ENCODE measurements at regions not wholly inside any gene's neighbourhood (a gene's known extent, or its start where the extent isn't known, plus 50 kb on each side); places are given as distances from the start of the nearest gene placed in this dataset.

DNA sequence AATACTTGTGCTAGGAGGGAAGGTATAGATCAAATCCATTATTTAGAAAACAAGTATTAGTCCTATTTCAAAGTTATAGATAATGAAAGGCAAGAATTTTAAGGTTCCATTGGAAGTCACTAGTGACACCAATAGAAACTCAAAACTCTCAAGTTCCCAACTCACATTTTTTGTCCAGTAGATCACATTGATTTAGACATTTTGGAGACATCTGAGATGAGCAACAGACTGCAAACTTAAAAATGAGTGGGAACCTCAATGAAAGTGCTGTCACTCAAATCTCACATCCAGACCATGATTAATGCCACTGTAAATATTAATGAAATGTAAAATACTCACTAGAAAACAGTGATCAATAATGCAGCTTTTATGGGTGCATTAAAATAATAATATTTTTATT, 405.0 kb downstream of the ENC1 start:
- no peak overlapping the region for H3K4me3 Mint-ChIP-seq
- H3K4me3 ChIP-seq (ENCODE audit: control insufficient read depth in 1 of 2, extremely low read depth in 1 of 2, low read length in 1 of 2), result no peak overlapping the region
- no peaks in the 10 kb centered on the region for H3K9me3 Mint-ChIP-seq
- CTCF ChIA-PET, result no interaction called here
- H3K9me3 ChIP-seq, result no peaks in the 10 kb centered on the region
- ATAC-seq (replicated peaks in 1 of 4) (no peak), DNase-seq (no peak)
- H3K27me3 Mint-ChIP-seq, result peaks cover 14 to 17% of the 10 kb centered on the region in 2 donors
- no peaks in the 10 kb centered on the region for H3K36me3 ChIP-seq (ENCODE audit: control insufficient read depth in 2 of 2, extremely low read depth in 1 of 2, insufficient read depth in 1 of 2, low read length in 1 of 2)
- POLR2A ChIA-PET, result no interaction called here
- no peaks in the 10 kb centered on the region for H3K36me3 Mint-ChIP-seq
- no peak overlapping the region for H3K27ac Mint-ChIP-seq
- no peaks in the 10 kb centered on the region for H3K4me1 ChIP-seq (ENCODE audit: control insufficient read depth in 1 of 2, extremely low read depth in 1 of 2, insufficient read depth in 2 of 2, low read length in 2 of 2)
- no peaks in the 10 kb centered on the region for H3K27me3 ChIP-seq (replicated peaks in 1 of 2; ENCODE audit: control insufficient read depth in 2 of 2, extremely low read depth in 1 of 2, insufficient read depth in 2 of 2, low read length in 1 of 2)
- no peak overlapping the region for H3K27ac ChIP-seq (ENCODE audit: low read length)
- no peaks in the 10 kb centered on the region for H3K4me1 Mint-ChIP-seq

DNA sequence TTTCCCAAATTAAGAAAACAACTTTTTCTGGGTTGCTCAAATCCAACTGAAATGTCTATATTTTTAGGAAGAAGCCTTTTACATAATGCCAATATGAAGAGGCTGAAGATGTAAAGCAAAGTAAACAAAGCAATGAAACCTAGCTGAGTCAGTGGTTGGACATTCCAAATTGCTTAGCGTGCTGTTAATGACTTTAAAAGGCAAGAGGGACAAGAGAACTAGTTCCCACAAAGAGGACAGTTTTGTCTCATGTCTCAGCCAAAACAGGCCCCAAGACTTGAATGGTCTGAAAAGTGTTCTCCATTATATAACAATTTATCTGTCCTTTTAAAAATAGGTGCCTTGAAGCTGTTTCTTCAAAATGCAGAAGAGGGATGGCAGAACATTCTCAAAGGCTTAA, 407.0 kb downstream of the ENC1 start:
- Histone ChIP-seq H3K27me3 (replicated peaks in 1 of 2; ENCODE audit: control insufficient read depth in 2 of 2, extremely low read depth in 1 of 2, insufficient read depth in 2 of 2, low read length in 1 of 2) (no peaks in the 10 kb centered on the region), H3K27ac (ENCODE audit: low read length) (no peak overlapping the region), H3K36me3 (ENCODE audit: control insufficient read depth in 2 of 2, extremely low read depth in 1 of 2, insufficient read depth in 1 of 2, low read length in 1 of 2) (no peaks in the 10 kb centered on the region), H3K9me3 (no peaks in the 10 kb centered on the region), H3K4me3 (ENCODE audit: control insufficient read depth in 1 of 2, extremely low read depth in 1 of 2, low read length in 1 of 2) (no peak overlapping the region), H3K4me1 (ENCODE audit: control insufficient read depth in 1 of 2, extremely low read depth in 1 of 2, insufficient read depth in 2 of 2, low read length in 2 of 2) (no peaks in the 10 kb centered on the region)
- 80% methylated on average over 1 of the region's 1 CpG for WGBS (ENCODE audit: insufficient coverage)
- Mint-ChIP-seq H3K4me3 (no peak overlapping the region), H3K27me3 (peaks cover 13 to 14% of the 10 kb centered on the region in 2 donors), H3K9me3 (no peaks in the 10 kb centered on the region), H3K36me3 (no peaks in the 10 kb centered on the region), H3K27ac (no peak overlapping the region), H3K4me1 (no peaks in the 10 kb centered on the region)
- ChIA-PET CTCF (no interaction called here), POLR2A (no interaction called here)
- no peak for ATAC-seq (replicated peaks in 1 of 4)
- no peak for DNase-seq

DNA sequence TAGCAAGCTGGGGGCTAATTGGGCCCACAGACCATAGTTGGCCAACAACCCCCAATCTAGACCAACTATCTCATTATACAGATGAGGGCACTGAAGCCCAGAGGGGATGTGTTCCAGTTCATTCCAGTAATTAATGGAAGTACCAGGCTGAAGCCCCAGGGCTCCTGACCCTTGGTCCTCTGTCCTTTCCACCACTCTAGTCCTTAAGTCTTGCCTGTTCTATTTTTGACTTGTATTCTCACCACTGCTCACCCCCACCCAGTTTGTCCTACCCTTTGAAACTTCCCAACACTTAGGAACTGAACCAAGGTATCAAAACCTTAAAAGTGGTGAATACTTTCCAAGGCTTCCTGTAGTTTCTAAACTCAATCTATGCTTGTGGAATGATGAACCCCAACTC, 407.4 kb downstream of the ENC1 start:
- POLR2A ChIA-PET, result no interaction called here
- no peak for ATAC-seq (replicated peaks in 1 of 4)
- no peaks in the 10 kb centered on the region for H3K9me3 Mint-ChIP-seq
- H3K27me3 ChIP-seq (replicated peaks in 1 of 2; ENCODE audit: control insufficient read depth in 2 of 2, extremely low read depth in 1 of 2, insufficient read depth in 2 of 2, low read length in 1 of 2), result no peaks in the 10 kb centered on the region
- no peaks in the 10 kb centered on the region for H3K4me1 ChIP-seq (ENCODE audit: control insufficient read depth in 1 of 2, extremely low read depth in 1 of 2, insufficient read depth in 2 of 2, low read length in 2 of 2)
- H3K27ac ChIP-seq (ENCODE audit: low read length), result no peak overlapping the region
- no peak overlapping the region for H3K27ac Mint-ChIP-seq
- no peak overlapping the region for H3K4me3 ChIP-seq (ENCODE audit: control insufficient read depth in 1 of 2, extremely low read depth in 1 of 2, low read length in 1 of 2)
- H3K9me3 ChIP-seq, result no peaks in the 10 kb centered on the region
- peaks cover 11 to 16% of the 10 kb centered on the region in 2 donors for H3K27me3 Mint-ChIP-seq
- no peak overlapping the region for H3K4me3 Mint-ChIP-seq
- H3K4me1 Mint-ChIP-seq, result no peaks in the 10 kb centered on the region
- no peak for DNase-seq
- no peaks in the 10 kb centered on the region for H3K36me3 ChIP-seq (ENCODE audit: control insufficient read depth in 2 of 2, extremely low read depth in 1 of 2, insufficient read depth in 1 of 2, low read length in 1 of 2)
- H3K36me3 Mint-ChIP-seq, result no peaks in the 10 kb centered on the region
- CTCF ChIA-PET, result no interaction called here

DNA sequence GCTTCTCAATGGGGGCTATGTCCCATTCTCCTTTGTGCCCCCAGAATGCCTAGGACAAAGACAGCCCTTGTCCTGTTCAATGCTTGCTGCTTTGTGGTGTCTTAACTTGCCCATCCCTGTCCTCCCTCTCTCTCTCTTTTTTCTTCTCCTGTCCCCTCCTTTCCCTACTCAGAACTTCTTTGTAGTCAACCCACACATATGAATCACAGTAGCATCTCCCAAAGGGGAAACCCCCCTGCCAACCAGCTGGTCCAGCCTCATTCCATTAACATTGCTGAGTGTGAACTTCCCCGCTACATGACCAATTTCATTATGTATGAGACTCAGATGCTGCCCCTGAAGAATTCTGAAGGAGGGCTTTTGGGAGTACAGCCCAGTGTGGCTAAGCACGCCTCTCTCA, 408.3 kb downstream of the ENC1 start:
- Mint-ChIP-seq H3K27me3 (peaks cover 17 to 21% of the 10 kb centered on the region in 2 donors), H3K4me1 (no peaks in the 10 kb centered on the region), H3K9me3 (no peaks in the 10 kb centered on the region), H3K4me3 (no peak overlapping the region), H3K36me3 (no peaks in the 10 kb centered on the region), H3K27ac (no peak overlapping the region)
- ChIA-PET CTCF (no interaction called here), POLR2A (no interaction called here)
- H3K4me3 ChIP-seq (ENCODE audit: control insufficient read depth in 1 of 2, extremely low read depth in 1 of 2, low read length in 1 of 2), result no peak overlapping the region
- WGBS (ENCODE audit: insufficient coverage), result no CpG with 5 or more reads among the region's 2 CpGs
- ATAC-seq (replicated peaks in 1 of 4) (no peak), DNase-seq (no peak)
- H3K27ac ChIP-seq (ENCODE audit: low read length), result no peak overlapping the region
- H3K36me3 ChIP-seq (ENCODE audit: control insufficient read depth in 2 of 2, extremely low read depth in 1 of 2, insufficient read depth in 1 of 2, low read length in 1 of 2), result no peaks in the 10 kb centered on the region
- no peaks in the 10 kb centered on the region for H3K9me3 ChIP-seq
- H3K4me1 ChIP-seq (ENCODE audit: control insufficient read depth in 1 of 2, extremely low read depth in 1 of 2, insufficient read depth in 2 of 2, low read length in 2 of 2), result no peaks in the 10 kb centered on the region
- H3K27me3 ChIP-seq (replicated peaks in 1 of 2; ENCODE audit: control insufficient read depth in 2 of 2, extremely low read depth in 1 of 2, insufficient read depth in 2 of 2, low read length in 1 of 2), result no peaks in the 10 kb centered on the region

DNA sequence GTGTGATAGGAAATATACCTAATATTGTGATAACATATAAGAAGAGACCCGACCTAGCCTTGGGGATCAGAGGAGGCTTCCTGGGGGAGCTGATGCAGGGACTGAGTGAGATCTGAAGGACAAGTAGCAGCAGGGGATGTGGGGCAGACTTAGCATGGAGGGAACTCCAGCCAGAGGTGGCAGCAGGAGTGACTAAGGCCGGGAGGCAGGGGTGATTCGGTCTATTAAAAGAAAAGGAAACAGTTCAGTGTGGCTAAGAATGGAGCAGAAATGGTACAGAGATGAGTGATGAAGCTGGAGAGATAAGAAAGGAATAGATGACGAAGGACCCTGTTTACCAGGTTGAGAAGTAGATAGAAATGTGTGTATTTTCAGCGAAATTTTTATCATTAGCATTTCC, 408.8 kb downstream of the ENC1 start:
- H3K4me1 Mint-ChIP-seq, result no peaks in the 10 kb centered on the region
- no peaks in the 10 kb centered on the region for H3K9me3 Mint-ChIP-seq
- Histone ChIP-seq H3K9me3 (no peaks in the 10 kb centered on the region), H3K4me1 (ENCODE audit: control insufficient read depth in 1 of 2, extremely low read depth in 1 of 2, insufficient read depth in 2 of 2, low read length in 2 of 2) (no peaks in the 10 kb centered on the region), H3K36me3 (ENCODE audit: control insufficient read depth in 2 of 2, extremely low read depth in 1 of 2, insufficient read depth in 1 of 2, low read length in 1 of 2) (no peaks in the 10 kb centered on the region), H3K27me3 (replicated peaks in 1 of 2; ENCODE audit: control insufficient read depth in 2 of 2, extremely low read depth in 1 of 2, insufficient read depth in 2 of 2, low read length in 1 of 2) (peaks cover 0 to 3% of the 10 kb centered on the region in 2 experiments), H3K4me3 (ENCODE audit: control insufficient read depth in 1 of 2, extremely low read depth in 1 of 2, low read length in 1 of 2) (no peak overlapping the region), H3K27ac (ENCODE audit: low read length) (no peak overlapping the region)
- H3K36me3 Mint-ChIP-seq, result no peaks in the 10 kb centered on the region
- ATAC-seq (replicated peaks in 1 of 4) (no peak), DNase-seq (no peak)
- 74% methylated on average over 4 of the region's 5 CpGs for WGBS (ENCODE audit: insufficient coverage)
- H3K27ac Mint-ChIP-seq, result no peak overlapping the region
- ChIA-PET CTCF (no interaction called here), POLR2A (no interaction called here)
- peaks cover 17 to 22% of the 10 kb centered on the region in 2 donors for H3K27me3 Mint-ChIP-seq
- H3K4me3 Mint-ChIP-seq, result no peak overlapping the region

DNA sequence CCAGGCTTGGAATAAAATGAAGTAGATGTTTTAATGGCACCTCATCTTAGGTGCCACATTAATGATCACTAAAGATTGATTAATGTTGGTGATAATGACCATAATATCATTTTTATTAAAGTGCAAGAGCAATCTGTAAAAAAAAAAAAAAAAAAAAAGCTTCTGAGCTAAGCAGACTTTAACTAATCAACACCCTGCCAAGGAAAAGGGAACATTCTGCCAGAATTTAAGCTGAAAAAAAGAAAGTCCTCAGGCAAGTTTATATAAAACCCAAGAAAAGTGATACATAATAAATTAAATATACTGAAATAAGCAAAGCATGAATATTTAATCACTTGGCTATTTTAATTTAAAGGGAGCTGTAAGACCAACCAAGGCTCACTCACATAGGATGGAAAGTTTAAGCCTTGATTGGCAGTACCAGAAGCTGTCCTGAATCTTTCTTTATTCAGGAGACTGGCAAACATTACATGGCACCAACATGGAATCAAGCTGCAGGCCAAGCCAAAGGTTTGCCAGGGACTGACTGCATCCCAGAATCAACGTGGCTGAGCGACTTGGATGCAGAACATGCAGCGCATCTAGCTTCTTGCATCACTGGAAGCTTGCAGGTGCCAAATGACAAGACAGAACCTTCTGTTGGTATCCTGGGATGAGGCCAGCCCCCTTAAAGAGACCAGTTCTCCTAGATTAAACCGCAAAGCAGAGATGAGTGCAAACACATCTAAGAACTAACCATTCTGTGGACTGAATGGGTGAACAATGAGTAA, 413.6 kb downstream of the ENC1 start:
- Mint-ChIP-seq H3K27me3 (peaks cover 21 to 27% of the 10 kb centered on the region in 2 donors), H3K4me1 (no peaks in the 10 kb centered on the region), H3K9me3 (no peaks in the 10 kb centered on the region), H3K27ac (no peak overlapping the region), H3K4me3 (no peak overlapping the region), H3K36me3 (no peaks in the 10 kb centered on the region)
- CTCF ChIA-PET, result interaction anchor here (0.6 to 0.7 kb wide), 3 partner anchors 204 to 523 kb away, joined by 4 to 7 read pairs (median 6); no protein-coding TSS in a partner anchor
- peaks cover 0 to 3% of the 10 kb centered on the region in 2 experiments for H3K27me3 ChIP-seq (replicated peaks in 1 of 2; ENCODE audit: control insufficient read depth in 2 of 2, extremely low read depth in 1 of 2, insufficient read depth in 2 of 2, low read length in 1 of 2)
- ATAC-seq (replicated peaks in 1 of 4), result no peak
- no peaks in the 10 kb centered on the region for H3K9me3 ChIP-seq
- no peak overlapping the region for H3K27ac ChIP-seq (ENCODE audit: low read length)
- DNase-seq, result no peak
- no peaks in the 10 kb centered on the region for H3K36me3 ChIP-seq (ENCODE audit: control insufficient read depth in 2 of 2, extremely low read depth in 1 of 2, insufficient read depth in 1 of 2, low read length in 1 of 2)
- H3K4me1 ChIP-seq (ENCODE audit: control insufficient read depth in 1 of 2, extremely low read depth in 1 of 2, insufficient read depth in 2 of 2, low read length in 2 of 2), result no peaks in the 10 kb centered on the region
- POLR2A ChIA-PET, result interaction anchor here in 1 of 2 donors (0.6 kb wide), 1 partner anchor 231 kb away, joined by 6 read pairs; no protein-coding TSS in a partner anchor
- 64% methylated on average over 2 of the region's 4 CpGs for WGBS (ENCODE audit: insufficient coverage)
- H3K4me3 ChIP-seq (ENCODE audit: control insufficient read depth in 1 of 2, extremely low read depth in 1 of 2, low read length in 1 of 2), result no peak overlapping the region

GRCh38 chr5:74225587-74225986, 414.9 kb downstream of the ENC1 start:
- ATAC-seq (replicated peaks in 1 of 4), result no peak
- H3K4me3 ChIP-seq (ENCODE audit: control insufficient read depth in 1 of 2, extremely low read depth in 1 of 2, low read length in 1 of 2), result no peak overlapping the region
- ChIA-PET CTCF (no interaction called here), POLR2A (no interaction called here)
- no peak for DNase-seq
- H3K36me3 ChIP-seq (ENCODE audit: control insufficient read depth in 2 of 2, extremely low read depth in 1 of 2, insufficient read depth in 1 of 2, low read length in 1 of 2), result no peaks in the 10 kb centered on the region
- no peak overlapping the region for H3K27ac ChIP-seq (ENCODE audit: low read length)
- no peaks in the 10 kb centered on the region for H3K4me1 ChIP-seq (ENCODE audit: control insufficient read depth in 1 of 2, extremely low read depth in 1 of 2, insufficient read depth in 2 of 2, low read length in 2 of 2)
- H3K36me3 Mint-ChIP-seq, result no peaks in the 10 kb centered on the region
- H3K27ac Mint-ChIP-seq, result no peak overlapping the region
- H3K4me1 Mint-ChIP-seq, result no peaks in the 10 kb centered on the region
- H3K9me3 Mint-ChIP-seq, result no peaks in the 10 kb centered on the region
- peaks cover 0 to 3% of the 10 kb centered on the region in 2 experiments for H3K27me3 ChIP-seq (replicated peaks in 1 of 2; ENCODE audit: control insufficient read depth in 2 of 2, extremely low read depth in 1 of 2, insufficient read depth in 2 of 2, low read length in 1 of 2)
- H3K9me3 ChIP-seq, result no peaks in the 10 kb centered on the region
- peaks cover 16 to 22% of the 10 kb centered on the region in 2 donors for H3K27me3 Mint-ChIP-seq
- H3K4me3 Mint-ChIP-seq, result no peak overlapping the region

Measured in T-cell (primary cell).